Endodermal cell (in vitro differentiated cells): ENCODE measurements at regions not wholly inside any gene's neighbourhood (a gene's known extent, or its start where the extent isn't known, plus 50 kb on each side); places are given as distances from the start of the nearest gene placed in this dataset.

ENCODE experiments used
- DNase-seq: peaks from one replicate; pipeline ENCODE4 v3.0.0-alpha.2; 2017
- H3K27ac ChIP-seq: 2 replicates; pipeline ENCODE4 v1.5.1; 2013; ENCODE audit warnings: mild to moderate bottlenecking, low read depth, low read length, moderate library complexity
- H3K27me3 ChIP-seq: 2 replicates; pipeline ENCODE4 v1.6.1; 2013; ENCODE audit warnings: mild to moderate bottlenecking, low read length, moderate library complexity; ENCODE audit not compliant: insufficient read depth, control insufficient read depth, poor library complexity, severe bottlenecking
- H3K36me3 ChIP-seq: 2 replicates; pipeline ENCODE4 v1.7.0; 2013; ENCODE audit warnings: mild to moderate bottlenecking, low read length, moderate library complexity; ENCODE audit not compliant: control insufficient read depth, insufficient read depth
- H3K4me1 ChIP-seq: one replicate; pipeline ENCODE4 v1.7.0; 2013; ENCODE audit warnings: low read length; ENCODE audit not compliant: control insufficient read depth, insufficient read depth
- H3K4me3 ChIP-seq: 2 replicates; pipeline ENCODE4 v1.5.1; 2013; ENCODE audit warnings: mild to moderate bottlenecking, low read length, moderate library complexity
- H3K9ac ChIP-seq: 2 replicates; pipeline ENCODE4 v1.6.1; 2013; ENCODE audit warnings: mild to moderate bottlenecking, low read length, moderate library complexity; ENCODE audit not compliant: poor library complexity, severe bottlenecking; ENCODE audit errors: extremely low read depth
- H3K9me3 ChIP-seq: 2 replicates; pipeline ENCODE4 v1.6.1; 2013; ENCODE audit warnings: mild to moderate bottlenecking, low read length, moderate library complexity; ENCODE audit not compliant: control insufficient read depth
- H3K27ac Mint-ChIP-seq: 2 replicates; pipeline ENCODE4 v1.8.0; 2020; ENCODE audit warnings: mixed read lengths
- H3K27me3 Mint-ChIP-seq: 2 replicates; pipeline ENCODE4 v1.8.0; 2021; ENCODE audit warnings: mild to moderate bottlenecking, mixed read lengths; ENCODE audit not compliant: insufficient read depth
- H3K36me3 Mint-ChIP-seq: 2 replicates; pipeline ENCODE4 v1.8.0; 2020; ENCODE audit warnings: low read depth, mixed read lengths
- H3K4me1 Mint-ChIP-seq: 2 replicates; pipeline ENCODE4 v1.8.0; 2020; ENCODE audit warnings: mixed read lengths
- H3K4me3 Mint-ChIP-seq: 2 replicates; pipeline ENCODE4 v1.8.0; 2020; ENCODE audit warnings: mild to moderate bottlenecking, moderate library complexity, mixed read lengths
- H3K9me3 Mint-ChIP-seq: 2 replicates; pipeline ENCODE4 v1.8.0; 2020; ENCODE audit warnings: mild to moderate bottlenecking, mixed read lengths
- WGBS, 2 experiments: methylation state at CpG; one replicate each; pipeline versions ENCODE4 v1.1.5 to v1.1.7; 2013; ENCODE audit warnings: missing lambda C conversion rate in 2 of 2, mixed read lengths in 1 of 2; ENCODE audit not compliant: insufficient coverage in 1 of 2, insufficient read length in 1 of 2; 5-methylcytosine and 5-hydroxymethylcytosine counted together
- TF ChIP-seq, protein P1 (sequence below): fragments of 200-600 bp; sonication (generic); conservative IDR thresholded peaks from 2 replicates; pipeline ENCODE4 v1.5.0; 2021; ENCODE audit warnings: antibody characterized with exemption, mild to moderate bottlenecking

DNA sequence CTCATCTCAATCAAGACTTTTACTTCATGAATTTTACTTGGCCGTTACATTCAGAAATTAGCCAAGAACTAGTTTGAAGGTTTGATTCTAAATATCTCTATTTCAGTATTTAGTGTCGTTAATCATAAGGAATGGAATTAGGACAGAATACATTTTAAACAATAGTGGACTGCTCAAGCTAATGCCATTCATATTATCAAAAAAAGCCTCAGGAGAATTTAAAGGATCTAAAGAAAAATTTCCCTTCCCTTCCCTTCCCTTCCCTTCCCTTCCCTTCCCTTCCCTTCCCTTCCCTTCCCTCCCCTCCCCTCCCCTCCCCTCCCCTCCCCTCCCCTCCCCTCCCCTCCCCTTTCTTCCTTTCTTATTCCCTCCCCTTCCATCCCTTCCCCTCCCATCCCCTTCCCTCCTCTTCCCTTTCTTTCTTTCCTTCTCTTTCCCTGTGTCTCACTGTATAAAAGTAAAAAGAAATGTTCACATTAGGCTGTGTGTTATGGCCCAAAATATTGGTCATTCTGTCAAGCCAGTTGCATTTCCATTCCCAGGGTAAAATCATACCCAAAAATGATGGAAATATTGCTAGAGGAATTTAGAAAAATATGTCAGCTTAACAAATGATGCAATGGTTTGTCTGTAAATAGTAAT, 717.8 kb downstream of the LUZP2 start:
- no peaks in the 10 kb centered on the region for H3K4me1 Mint-ChIP-seq
- no peak for DNase-seq
- Histone ChIP-seq H3K9me3 (no peaks in the 10 kb centered on the region), H3K4me3 (no peak overlapping the region), H3K27ac (no peak overlapping the region), H3K27me3 (no peaks in the 10 kb centered on the region), H3K4me1 (no peaks in the 10 kb centered on the region), H3K36me3 (no peaks in the 10 kb centered on the region), H3K9ac (no peak overlapping the region)
- WGBS, 2 experiments = 100% methylated on average over 1 of the region's 2 CpGs
- TF ChIP-seq, protein P1, sequence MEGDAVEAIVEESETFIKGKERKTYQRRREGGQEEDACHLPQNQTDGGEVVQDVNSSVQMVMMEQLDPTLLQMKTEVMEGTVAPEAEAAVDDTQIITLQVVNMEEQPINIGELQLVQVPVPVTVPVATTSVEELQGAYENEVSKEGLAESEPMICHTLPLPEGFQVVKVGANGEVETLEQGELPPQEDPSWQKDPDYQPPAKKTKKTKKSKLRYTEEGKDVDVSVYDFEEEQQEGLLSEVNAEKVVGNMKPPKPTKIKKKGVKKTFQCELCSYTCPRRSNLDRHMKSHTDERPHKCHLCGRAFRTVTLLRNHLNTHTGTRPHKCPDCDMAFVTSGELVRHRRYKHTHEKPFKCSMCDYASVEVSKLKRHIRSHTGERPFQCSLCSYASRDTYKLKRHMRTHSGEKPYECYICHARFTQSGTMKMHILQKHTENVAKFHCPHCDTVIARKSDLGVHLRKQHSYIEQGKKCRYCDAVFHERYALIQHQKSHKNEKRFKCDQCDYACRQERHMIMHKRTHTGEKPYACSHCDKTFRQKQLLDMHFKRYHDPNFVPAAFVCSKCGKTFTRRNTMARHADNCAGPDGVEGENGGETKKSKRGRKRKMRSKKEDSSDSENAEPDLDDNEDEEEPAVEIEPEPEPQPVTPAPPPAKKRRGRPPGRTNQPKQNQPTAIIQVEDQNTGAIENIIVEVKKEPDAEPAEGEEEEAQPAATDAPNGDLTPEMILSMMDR = no peak
- H3K4me3 Mint-ChIP-seq = no peak overlapping the region
- H3K27ac Mint-ChIP-seq = no peak overlapping the region
- no peaks in the 10 kb centered on the region for H3K27me3 Mint-ChIP-seq
- no peaks in the 10 kb centered on the region for H3K9me3 Mint-ChIP-seq
- H3K36me3 Mint-ChIP-seq = no peaks in the 10 kb centered on the region

DNA sequence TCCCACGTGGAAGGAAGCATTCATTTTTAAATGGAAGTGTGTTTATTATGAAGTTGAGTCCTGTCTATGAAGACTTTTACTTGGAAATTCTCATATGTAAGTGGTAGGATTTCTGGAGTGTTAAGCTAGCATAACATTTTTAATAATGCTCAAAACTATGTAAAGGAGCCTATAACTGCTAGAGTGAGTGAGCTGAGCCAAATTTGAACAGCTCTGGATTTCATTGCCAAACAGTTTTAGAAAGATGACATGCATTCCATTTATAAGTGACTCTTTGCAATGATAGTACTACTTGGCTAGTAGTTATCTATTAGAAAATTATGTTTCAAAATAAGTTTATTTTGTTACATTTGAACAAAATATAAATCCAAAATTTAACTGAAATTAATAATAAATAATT, 721.2 kb downstream of the LUZP2 start:
- H3K36me3 Mint-ChIP-seq = no peaks in the 10 kb centered on the region

GRCh38 chr11:25225078-25225477, 728.2 kb downstream of the LUZP2 start:
- TF ChIP-seq, protein P1 = no peak
- Histone ChIP-seq H3K4me3 (no peak overlapping the region), H3K9ac (no peak overlapping the region), H3K36me3 (no peaks in the 10 kb centered on the region), H3K27ac (no peak overlapping the region), H3K9me3 (no peaks in the 10 kb centered on the region), H3K4me1 (no peaks in the 10 kb centered on the region), H3K27me3 (no peaks in the 10 kb centered on the region)
- 80% methylated on average over 2 of the region's 3 CpGs; no CpG with 5 or more reads in 1 of the 2 experiments for WGBS, 2 experiments
- DNase-seq = no peak
- H3K27ac Mint-ChIP-seq = no peak overlapping the region
- H3K4me3 Mint-ChIP-seq = no peak overlapping the region
- H3K36me3 Mint-ChIP-seq = no peaks in the 10 kb centered on the region
- no peaks in the 10 kb centered on the region for H3K4me1 Mint-ChIP-seq
- peaks cover 7% of the 10 kb centered on the region for H3K9me3 Mint-ChIP-seq
- H3K27me3 Mint-ChIP-seq = no peaks in the 10 kb centered on the region

More for the DNA sequence above, 721.2 kb downstream of the LUZP2 start:
- WGBS, 2 experiments = 78 to 81% methylated on average over 1 of the region's 1 CpG
- TF ChIP-seq, protein P1 = no peak
- H3K9ac ChIP-seq = no peak overlapping the region
- H3K4me1 ChIP-seq = no peaks in the 10 kb centered on the region
- H3K27ac ChIP-seq = no peak overlapping the region
- peaks cover 3% of the 10 kb centered on the region for H3K9me3 Mint-ChIP-seq
- no peaks in the 10 kb centered on the region for H3K27me3 Mint-ChIP-seq
- H3K27me3 ChIP-seq = no peaks in the 10 kb centered on the region
- H3K36me3 ChIP-seq = no peaks in the 10 kb centered on the region
- H3K4me3 ChIP-seq = no peak overlapping the region
- H3K4me3 Mint-ChIP-seq = no peak overlapping the region
- H3K4me1 Mint-ChIP-seq = no peaks in the 10 kb centered on the region
- no peaks in the 10 kb centered on the region for H3K9me3 ChIP-seq
- H3K27ac Mint-ChIP-seq = no peak overlapping the region
- DNase-seq = no peak
